Esophagus muscularis mucosa (tissue), 4 donors: ENCODE measurements at regions not wholly inside any gene's neighbourhood (a gene's known extent, or its start where the extent isn't known, plus 50 kb on each side); places are given as distances from the start of the nearest gene placed in this dataset.

Experiments
- CTCF ChIP-seq, 3 experiments: fragments of 200-600 bp in 2 of 3; fragments of 450-650 bp in 1 of 3; sonication (generic) in 2 of 3; IDR thresholded peaks; one replicate each; pipeline ENCODE4 v1.5.1; 2017 to 2019; ENCODE audit warnings: antibody characterized with exemption in 3 of 3, mild to moderate bottlenecking in 2 of 3, moderate library complexity in 1 of 3
- EP300 ChIP-seq: sonication (generic); formaldehyde crosslinking; IDR thresholded peaks from one replicate; pipeline ENCODE4 v1.6.1; 2017; ENCODE audit warnings: antibody characterized with exemption
- POLR2A ChIP-seq: fragments of 450-650 bp; IDR thresholded peaks from one replicate; pipeline ENCODE4 v1.6.1; 2017; ENCODE audit warnings: antibody characterized with exemption, moderate library complexity, mild to moderate bottlenecking, low read depth
- POLR2AphosphoS5 ChIP-seq, 2 donors: sonication (generic); formaldehyde crosslinking; IDR thresholded peaks; one replicate each; pipeline ENCODE4 v1.6.1; 2017; ENCODE audit warnings: antibody characterized with exemption in 2 of 2

GRCh38 chr2:156756516-156756915 is 320.3 kb downstream of the GPD2 start:
- no peak for TF ChIP-seq CTCF (IDR thresholded peaks at IDR 0.05)
- no peak for TF ChIP-seq POLR2A
- no peak for TF ChIP-seq POLR2AphosphoS5 (IDR thresholded peaks at IDR 0.05)
- TF ChIP-seq EP300 = no peak
